ENCODE measurements at regions not wholly inside any gene's neighbourhood (a gene's known extent, or its start where the extent isn't known, plus 50 kb on each side); places are given as distances from the start of the nearest gene placed in this dataset.

DNA sequence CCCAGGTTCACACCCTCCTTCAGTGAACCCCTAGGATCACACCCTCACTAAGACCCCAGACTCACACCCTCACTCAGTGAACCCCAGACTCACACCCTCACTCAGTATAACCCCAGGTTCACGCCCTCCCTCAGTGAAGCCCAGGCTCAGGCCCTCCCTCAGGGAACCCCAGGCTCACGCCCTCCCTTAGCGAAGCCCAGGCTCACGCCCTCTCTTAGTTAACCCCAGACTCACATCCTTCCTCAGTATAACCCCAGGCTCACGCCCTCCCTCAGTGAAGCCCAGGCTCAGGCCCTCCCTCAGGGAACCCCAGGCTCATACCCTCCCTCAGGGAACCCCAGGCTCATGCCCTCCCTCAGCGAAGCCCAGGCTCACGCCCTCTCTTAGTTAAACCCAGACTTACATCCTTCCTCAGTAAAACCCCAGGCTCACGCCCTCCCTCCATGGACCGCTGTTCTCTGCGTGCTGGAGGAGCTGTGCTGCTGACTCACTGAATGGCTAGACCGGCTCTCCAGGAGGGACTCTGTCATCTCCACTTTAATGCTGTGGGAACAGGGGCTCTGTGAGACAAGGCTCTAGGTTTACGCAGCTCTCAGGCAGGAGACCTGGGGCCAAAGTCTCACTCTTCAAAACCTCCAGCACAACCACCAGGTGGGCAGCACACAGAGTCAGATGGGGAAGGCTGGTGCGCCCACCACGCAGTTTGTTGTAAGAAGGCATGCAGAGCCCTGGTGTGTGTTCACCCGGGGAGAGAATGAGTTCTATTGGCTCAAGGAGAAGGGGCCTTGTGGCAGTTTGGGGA is 506.9 kb upstream of the MYT1L start:
- no peak for TF ChIP-seq CTCF (conservative IDR thresholded peaks at IDR 0.05 in 1 of 2, IDR thresholded peaks at IDR 0.05 in 1 of 2; ENCODE audit: low read depth in 1 of 2, low read length in 2 of 2)
- TF ChIP-seq EZH2 (IDR thresholded peaks at IDR 0.05; ENCODE audit: low read length, missing control alignments): no peak

Measured in fibroblast of lung (primary cell).